HG03342 (cell line): ENCODE measurements at regions not wholly inside any gene's neighbourhood (a gene's known extent, or its start where the extent isn't known, plus 50 kb on each side); places are given as distances from the start of the nearest gene placed in this dataset.
"Not testable (repeated sequence)": the region's sequence is repeated elsewhere in the genome, so short reads cannot be mapped to it uniquely, and the experiment has no call there.

Experiments used
- ATAC-seq: cut with Tn5 transposase; IDR thresholded peaks from one replicate; pipeline ENCODE4 v1.9.1; 2021; ENCODE audit warnings: mild to moderate bottlenecking, moderate library complexity; ENCODE audit not compliant: unreplicated experiment

GRCh38 chr13:109408591-109409382, 377.6 kb downstream of the IRS2 start:
- ATAC-seq: no peak

DNA sequence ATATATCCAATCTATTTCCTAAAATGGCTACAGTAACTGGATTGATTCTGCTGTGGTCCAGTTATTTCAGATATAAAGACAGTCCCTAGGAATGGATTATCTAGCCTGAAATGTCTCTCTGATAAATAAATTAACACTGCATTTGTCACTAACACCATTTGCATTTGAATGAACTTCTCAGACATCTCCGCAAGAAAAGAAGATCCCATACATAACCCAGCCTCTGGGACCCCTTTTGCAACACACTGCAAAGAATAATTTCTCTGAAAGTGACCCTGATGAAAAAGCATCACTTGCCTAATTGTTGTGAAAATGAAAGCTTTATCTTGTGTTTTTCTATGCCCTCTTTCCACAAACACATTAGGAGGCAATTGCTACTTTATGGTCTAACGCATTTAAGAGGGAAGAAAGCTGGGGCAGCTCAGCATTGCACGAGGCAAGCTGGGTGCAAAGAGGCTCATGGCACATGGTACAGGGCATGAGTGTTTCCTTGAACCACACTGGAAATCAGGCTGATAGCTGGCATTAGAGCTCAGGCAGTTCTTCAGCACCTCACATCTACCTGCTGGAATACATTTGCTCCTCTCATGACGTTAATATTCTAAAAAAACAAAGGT, 379.9 kb downstream of the IRS2 start:
- no peak for ATAC-seq

DNA sequence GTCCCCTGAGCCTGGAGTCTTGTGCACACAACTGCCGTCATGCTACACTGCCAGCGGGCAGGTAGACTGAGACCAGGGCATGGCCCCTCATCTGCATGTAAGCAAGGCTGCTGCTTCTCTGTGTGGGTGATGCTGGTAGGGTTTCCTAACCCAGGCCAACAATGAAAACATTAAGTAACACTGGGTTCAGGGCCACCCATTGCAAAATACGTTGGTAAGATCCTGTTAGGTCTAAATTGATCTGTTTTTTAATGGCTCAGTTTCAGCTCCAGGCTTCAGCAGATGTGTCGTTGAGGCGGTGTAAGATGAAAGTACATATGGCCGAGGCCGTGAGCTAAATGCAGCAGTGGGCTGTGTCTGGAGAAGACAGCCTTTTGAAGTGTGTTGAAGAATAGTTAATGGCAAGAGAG, 383.4 kb downstream of the IRS2 start:
- no peak for ATAC-seq

GRCh38 chr13:109401891-109402290, 384.5 kb downstream of the IRS2 start:
- no peak for ATAC-seq

DNA sequence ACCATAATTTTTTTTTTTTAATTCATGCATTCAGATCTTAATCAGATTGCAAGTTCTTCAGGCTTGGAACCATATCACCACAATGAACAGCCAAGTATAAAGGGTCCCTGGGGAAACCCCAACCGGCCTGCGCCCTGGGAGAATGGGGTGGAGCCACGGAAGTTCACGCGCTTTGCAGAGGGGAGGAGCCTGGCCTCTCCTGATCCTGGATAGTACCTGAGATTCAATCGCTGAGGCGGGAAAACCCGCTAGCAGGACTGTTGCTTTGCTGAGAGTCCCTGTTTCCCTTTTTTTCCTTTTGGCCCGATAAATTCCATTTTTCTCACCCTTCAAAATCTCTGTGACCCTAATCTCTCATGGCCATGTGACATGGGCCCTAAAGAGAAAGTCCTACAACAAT, 385.1 kb downstream of the IRS2 start:
- ATAC-seq: no peak

GRCh38 chr13:109400624-109401257, 385.6 kb downstream of the IRS2 start:
- no peak for ATAC-seq

DNA sequence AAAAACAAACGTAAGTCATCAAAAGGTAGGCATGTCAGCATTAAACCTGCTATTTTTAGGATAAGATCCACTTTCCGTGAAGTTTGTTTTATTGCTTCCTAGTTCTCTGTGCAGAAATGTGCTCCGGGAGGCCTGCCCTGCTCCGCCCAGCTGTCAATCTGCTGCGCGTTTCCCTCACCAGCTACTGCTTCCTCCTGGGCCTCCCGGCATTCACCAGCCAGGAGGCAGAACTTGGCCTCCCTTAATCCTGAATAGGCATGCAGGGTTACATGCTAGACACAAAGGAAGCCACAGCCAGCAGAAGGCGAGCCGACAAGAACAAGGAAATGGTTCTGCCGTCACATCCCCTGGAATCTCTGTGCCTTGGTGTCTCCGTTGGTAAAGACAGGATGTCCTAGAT, 386.2 kb downstream of the IRS2 start:
- no peak for ATAC-seq

- ATAC-seq: not testable (repeated sequence)
These were observed 388.3 kb downstream of the IRS2 start for GRCh38 chr13:109398071-109398470.

DNA sequence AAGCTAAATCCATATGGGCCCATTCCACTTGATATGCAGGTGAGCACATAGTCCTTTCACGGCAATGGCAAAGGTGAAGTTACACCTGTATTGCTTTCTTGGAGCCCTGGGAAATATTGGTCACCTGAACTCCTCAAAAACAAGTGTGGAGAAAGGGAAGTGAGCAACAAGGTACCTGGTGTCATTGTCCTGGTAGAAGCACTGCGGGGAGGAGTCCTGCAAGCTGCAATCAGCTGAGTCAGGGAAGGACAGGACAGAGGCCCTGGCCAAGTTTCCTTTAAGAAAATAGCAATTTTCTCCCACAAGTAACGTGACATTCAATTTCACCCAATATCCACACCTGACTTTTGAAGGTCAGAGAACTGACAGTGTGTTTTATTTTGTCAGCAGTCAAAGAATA, 389.1 kb downstream of the IRS2 start:
- ATAC-seq: no peak

DNA sequence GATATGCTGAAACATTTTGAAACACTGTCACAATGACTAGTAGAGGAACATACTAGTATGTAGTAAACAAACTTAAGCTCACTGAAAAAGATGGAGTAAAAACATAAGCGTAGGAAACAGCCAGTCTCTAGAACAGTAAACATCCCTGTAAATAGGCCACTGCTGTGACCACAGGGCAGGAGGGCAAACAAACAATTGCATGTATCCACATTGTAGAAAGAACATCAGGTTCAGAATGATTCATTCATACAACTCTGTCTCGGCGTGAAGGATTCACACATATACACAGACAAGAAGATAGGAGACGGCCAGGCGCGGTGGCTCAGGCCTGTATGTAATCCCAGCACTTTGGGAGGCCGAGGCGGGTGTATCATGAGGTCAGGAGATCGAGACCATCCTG, 390.1 kb downstream of the IRS2 start:
- ATAC-seq: no peak

DNA sequence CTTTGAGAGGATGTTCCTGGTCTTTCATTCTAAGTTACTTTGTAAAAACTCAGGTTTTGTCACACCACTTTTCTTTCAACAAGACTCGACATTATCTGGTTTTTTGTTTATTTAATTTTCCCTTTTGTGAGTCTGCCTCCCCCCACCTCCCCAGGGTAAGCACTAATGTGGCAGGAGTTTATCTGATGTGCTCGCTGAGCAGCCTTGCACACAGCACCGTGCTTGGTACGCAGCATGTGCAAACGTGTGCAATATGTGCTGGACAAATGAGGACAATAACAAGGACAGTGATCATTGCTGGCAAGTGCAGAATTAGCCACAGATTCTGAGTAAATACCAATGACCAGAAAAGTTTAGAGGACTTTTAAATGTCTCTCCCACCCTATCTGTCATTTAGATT, 391.4 kb downstream of the IRS2 start:
- ATAC-seq: no peak

DNA sequence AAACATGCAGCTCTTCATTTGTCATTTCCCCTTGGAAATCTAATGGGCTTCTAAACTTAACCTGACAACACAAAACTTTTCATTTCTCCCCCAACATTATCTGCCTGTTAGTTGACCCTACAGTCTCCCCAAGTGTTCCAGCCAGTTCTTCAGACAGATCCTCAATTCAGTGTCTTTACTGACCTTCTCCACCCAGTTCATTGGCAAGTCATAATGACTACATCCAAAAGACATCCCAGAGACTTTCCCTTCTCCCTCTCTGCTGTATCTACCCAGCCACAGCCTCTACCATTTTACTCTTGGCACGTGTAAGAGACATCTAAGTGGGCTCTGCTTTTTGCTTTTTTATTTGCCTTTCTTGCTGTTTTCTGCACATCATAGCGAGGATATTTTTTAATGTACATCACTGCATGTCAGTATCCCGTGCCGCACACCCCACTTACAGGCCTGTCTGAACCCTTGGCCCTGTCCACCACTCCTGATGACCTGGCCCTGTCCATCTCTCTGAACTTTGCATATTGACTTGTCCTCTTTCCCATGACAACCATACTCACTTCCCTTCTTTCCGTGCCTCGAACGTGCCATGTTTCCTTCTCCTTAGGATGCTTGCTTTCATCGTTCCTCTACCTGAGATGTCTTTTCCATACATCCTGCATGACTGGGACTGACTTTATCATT, 391.9 kb downstream of the IRS2 start:
- ATAC-seq: no peak

- ATAC-seq: no peak
These were observed 393.3 kb downstream of the IRS2 start for GRCh38 chr13:109393045-109393444.

- ATAC-seq: no peak
These were observed 396.0 kb downstream of the IRS2 start for GRCh38 chr13:109390391-109390790.

DNA sequence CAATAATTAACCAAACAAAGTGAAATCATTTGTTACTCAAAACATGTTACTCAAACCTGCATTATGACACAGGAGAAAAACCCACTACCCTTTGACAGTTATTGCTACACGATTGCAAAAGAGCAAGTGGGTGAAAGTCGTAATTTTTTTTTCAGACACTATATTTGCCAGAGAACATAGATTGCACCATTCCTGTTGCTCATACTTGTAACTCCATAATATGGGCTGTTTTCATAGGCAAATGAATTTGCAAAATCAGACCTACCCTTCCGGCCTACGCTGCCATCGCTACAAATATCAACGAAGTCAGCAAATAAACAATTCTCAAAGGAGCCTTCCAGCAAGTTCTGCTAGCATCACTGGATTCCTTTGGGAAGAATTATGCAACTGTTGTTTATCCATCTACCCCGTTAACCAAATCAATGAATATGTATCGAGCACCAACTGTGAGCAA, 396.5 kb downstream of the IRS2 start:
- no peak for ATAC-seq

GRCh38 chr13:109389456-109389855, 396.9 kb downstream of the IRS2 start:
- ATAC-seq: no peak

DNA sequence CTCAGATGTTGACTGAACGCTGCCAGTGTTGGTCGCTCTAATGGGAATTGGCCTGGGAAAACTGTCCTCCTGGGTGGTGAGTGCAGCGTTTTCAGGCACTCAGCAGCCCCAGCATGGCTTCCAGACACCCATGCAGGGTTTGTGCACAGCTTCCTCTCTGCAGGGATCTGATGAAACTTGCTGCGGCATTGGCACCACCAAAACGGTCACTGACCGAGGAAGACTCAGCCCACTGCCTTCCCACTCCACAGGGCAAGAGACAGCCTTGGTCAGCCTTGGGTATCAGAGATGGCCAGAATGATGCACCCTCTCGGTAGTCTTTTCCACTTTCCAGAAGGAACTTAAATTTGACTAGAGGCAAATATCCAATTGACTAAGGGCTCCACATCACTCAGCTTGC, 398.9 kb downstream of the IRS2 start:
- ATAC-seq: no peak

DNA sequence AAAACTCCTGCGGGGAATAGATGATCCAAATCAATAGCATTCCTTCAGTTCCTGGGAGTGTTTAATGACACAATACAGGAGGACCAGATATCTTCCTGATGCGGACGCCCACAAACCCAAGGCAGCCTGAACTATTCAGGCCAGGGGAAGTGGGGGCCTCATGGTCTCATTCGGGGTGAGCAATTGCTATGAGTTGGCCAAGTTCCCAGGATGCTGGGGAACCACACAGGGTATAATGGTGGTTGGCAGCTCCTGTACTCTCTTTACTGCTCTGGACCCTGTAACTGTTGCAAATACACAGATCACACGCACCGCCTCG, 401.2 kb downstream of the IRS2 start:
- ATAC-seq: no peak

DNA sequence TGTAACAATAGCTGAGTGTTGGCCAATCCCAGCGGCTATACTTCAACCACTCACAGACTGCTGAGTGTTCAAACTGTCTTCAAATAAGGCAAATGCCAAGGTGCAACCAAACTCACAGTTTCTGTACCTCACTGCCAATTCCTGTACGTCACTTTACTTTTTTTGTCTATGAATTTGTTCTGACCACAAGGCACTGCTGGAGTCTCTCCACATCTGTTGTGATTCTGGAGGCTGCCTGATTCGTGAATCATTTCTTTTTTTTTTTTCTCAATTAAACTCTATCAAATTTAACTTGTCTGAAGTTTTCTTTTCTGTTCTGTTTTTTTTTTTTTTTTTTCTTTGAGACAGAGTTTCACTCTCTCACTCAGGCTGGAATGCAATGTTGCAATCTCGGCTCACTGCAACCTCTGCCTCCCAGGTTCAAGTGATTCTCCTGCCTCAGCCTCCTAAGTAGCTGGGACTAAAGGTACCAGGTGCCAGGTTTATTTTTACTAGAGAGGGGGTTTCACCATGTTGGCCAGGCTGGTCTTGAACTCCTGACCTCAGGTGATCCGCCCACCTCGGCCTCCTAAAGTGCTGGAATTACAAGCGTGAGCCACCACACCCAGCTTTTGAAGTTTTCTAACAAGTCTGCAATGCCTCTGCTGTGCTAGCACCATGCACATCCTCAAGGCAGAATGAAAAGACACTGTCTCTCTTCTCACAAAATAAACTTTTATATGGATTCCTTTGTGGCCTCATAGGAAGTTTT, 401.7 kb downstream of the IRS2 start:
- ATAC-seq: no peak

- ATAC-seq: no peak
These were observed 402.7 kb downstream of the IRS2 start for GRCh38 chr13:109383683-109384082.
